ENCODE measurements at regions not wholly inside any gene's neighbourhood (a gene's known extent, or its start where the extent isn't known, plus 50 kb on each side); places are given as distances from the start of the nearest gene placed in this dataset.

DNA sequence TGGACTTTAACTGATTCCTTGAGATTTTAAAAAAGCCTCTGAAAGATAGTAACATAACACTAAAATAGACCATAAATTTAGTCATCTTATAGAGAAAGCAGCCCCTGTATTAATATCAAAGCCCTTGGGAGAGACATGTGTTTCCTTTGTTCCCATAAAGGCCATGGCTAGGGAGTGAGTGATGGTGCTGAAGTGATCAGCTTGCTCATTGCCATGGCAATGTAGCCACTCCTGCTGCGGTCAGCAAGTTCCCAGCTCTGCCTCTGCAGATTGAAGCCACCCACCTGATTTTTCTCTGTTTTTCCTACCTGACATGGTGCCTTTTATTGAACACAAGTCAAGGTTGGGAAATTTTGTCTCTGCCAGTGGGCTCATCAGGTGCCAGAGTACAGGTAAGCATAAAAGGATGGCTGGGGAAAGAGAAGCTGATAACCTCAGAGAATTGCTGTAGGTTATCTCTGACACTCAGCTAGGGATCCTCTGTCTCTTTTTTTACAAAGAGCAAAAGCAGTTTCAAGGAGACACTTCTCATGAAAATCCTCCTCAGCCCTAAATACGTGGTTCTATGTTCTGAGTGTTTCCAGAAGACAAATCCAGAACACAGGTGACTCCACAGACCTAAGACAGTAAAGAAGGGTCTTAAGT lies 296.3 kb upstream of the NMUR2 start:
- Histone ChIP-seq H3K36me3 (ENCODE audit: low read length) (no peaks in the 10 kb centered on the region), H3K9me3 (ENCODE audit: insufficient read depth, low read length) (no peaks in the 10 kb centered on the region), H3K27ac (ENCODE audit: low read depth, low read length) (no peak overlapping the region), H3K9me2 (replicated peaks; ENCODE audit: insufficient read depth, low read length) (no peaks in the 10 kb centered on the region), H4K20me1 (ENCODE audit: low read depth, low read length) (no peaks in the 10 kb centered on the region), H3K9ac (ENCODE audit: low read length) (no peak overlapping the region), H3K4me2 (ENCODE audit: low read depth, low read length, poor library complexity, severe bottlenecking) (no peak overlapping the region), H3K79me2 (ENCODE audit: insufficient read depth, low read length) (no peaks in the 10 kb centered on the region), H3K4me3 (ENCODE audit: insufficient read depth, low read length, poor library complexity, severe bottlenecking) (no peak overlapping the region), H3K27me3 (ENCODE audit: low read length) (no peaks in the 10 kb centered on the region), H3F3A (ENCODE audit: insufficient read depth) (no peaks in the 10 kb centered on the region), H2AFZ (ENCODE audit: low read depth, low read length, severe bottlenecking) (no peak overlapping the region)
- no peak for TF ChIP-seq EZH2phosphoT487 (conservative IDR thresholded peaks at IDR 0.05; ENCODE audit: low read length)
- TF ChIP-seq CTCF (IDR thresholded peaks at IDR 0.05; ENCODE audit: insufficient read depth, low read length, poor library complexity, severe bottlenecking): no peak

DNA sequence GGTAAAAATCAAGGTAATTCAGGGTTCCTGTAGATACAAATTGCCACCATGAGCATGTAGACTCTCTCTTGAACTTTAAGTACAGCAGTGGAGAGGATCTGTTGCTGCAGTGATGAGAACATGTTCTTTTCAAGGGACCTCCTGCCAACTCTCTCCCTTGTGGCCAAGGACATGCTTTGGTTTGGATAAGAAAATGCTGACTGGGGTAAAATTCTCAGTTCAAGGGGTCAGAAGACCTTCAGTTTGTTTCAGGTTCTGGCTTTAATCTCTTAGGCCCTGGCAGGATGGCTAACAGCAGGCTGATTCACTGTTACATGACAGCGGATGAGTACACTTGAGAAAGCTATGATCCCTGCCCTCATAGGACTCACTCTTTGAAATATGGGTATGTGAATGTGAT lies 299.2 kb upstream of the NMUR2 start:
- Histone ChIP-seq H3K9me3 (ENCODE audit: insufficient read depth, low read length) (no peaks in the 10 kb centered on the region), H3K9me2 (replicated peaks; ENCODE audit: insufficient read depth, low read length) (no peaks in the 10 kb centered on the region), H3F3A (ENCODE audit: insufficient read depth) (no peaks in the 10 kb centered on the region), H3K4me2 (ENCODE audit: low read depth, low read length, poor library complexity, severe bottlenecking) (no peak overlapping the region), H3K79me2 (ENCODE audit: insufficient read depth, low read length) (no peaks in the 10 kb centered on the region), H3K4me3 (ENCODE audit: insufficient read depth, low read length, poor library complexity, severe bottlenecking) (no peak overlapping the region), H3K27me3 (ENCODE audit: low read length) (no peaks in the 10 kb centered on the region), H3K9ac (ENCODE audit: low read length) (no peak overlapping the region), H3K27ac (ENCODE audit: low read depth, low read length) (no peak overlapping the region), H3K36me3 (ENCODE audit: low read length) (no peaks in the 10 kb centered on the region), H4K20me1 (ENCODE audit: low read depth, low read length) (no peaks in the 10 kb centered on the region), H2AFZ (ENCODE audit: low read depth, low read length, severe bottlenecking) (no peak overlapping the region)
- TF ChIP-seq CTCF (IDR thresholded peaks at IDR 0.05; ENCODE audit: insufficient read depth, low read length, poor library complexity, severe bottlenecking) (no peak), EZH2phosphoT487 (conservative IDR thresholded peaks at IDR 0.05; ENCODE audit: low read length) (no peak)

- Histone ChIP-seq H3K9me3 (ENCODE audit: insufficient read depth, low read length) (no peaks in the 10 kb centered on the region), H3K4me3 (ENCODE audit: insufficient read depth, low read length, poor library complexity, severe bottlenecking) (no peak overlapping the region), H4K20me1 (ENCODE audit: low read depth, low read length) (no peaks in the 10 kb centered on the region), H2AFZ (ENCODE audit: low read depth, low read length, severe bottlenecking) (no peak overlapping the region), H3K4me2 (ENCODE audit: low read depth, low read length, poor library complexity, severe bottlenecking) (no peak overlapping the region), H3K9ac (ENCODE audit: low read length) (no peak overlapping the region), H3K27ac (ENCODE audit: low read depth, low read length) (no peak overlapping the region), H3K79me2 (ENCODE audit: insufficient read depth, low read length) (no peaks in the 10 kb centered on the region), H3F3A (ENCODE audit: insufficient read depth) (no peaks in the 10 kb centered on the region), H3K36me3 (ENCODE audit: low read length) (no peaks in the 10 kb centered on the region), H3K27me3 (ENCODE audit: low read length) (no peaks in the 10 kb centered on the region), H3K9me2 (replicated peaks; ENCODE audit: insufficient read depth, low read length) (no peaks in the 10 kb centered on the region)
- TF ChIP-seq CTCF (IDR thresholded peaks at IDR 0.05; ENCODE audit: insufficient read depth, low read length, poor library complexity, severe bottlenecking) (no peak), EZH2phosphoT487 (conservative IDR thresholded peaks at IDR 0.05; ENCODE audit: low read length) (no peak)
Measured at GRCh38 chr5:152711801-152712388, 306.8 kb upstream of the NMUR2 start.

Measured in SU-DHL-6 (cell line).